Colonic mucosa (tissue), 4 donors: ENCODE measurements at regions not wholly inside any gene's neighbourhood (a gene's known extent, or its start where the extent isn't known, plus 50 kb on each side); places are given as distances from the start of the nearest gene placed in this dataset. TPM values are rescaled to one million over a fixed set of nuclear protein-coding genes. Genes with fewer than 3 reads are reported as not detected.

ENCODE experiments used
- DNase-seq: peaks from one replicate; pipeline ENCODE4 v3.0.0-alpha.2; 2020
- H3K27ac ChIP-seq: fragments of 200-600 bp; one replicate; pipeline ENCODE4 v1.8.0; 2021
- H3K27me3 ChIP-seq: fragments of 200-600 bp; one replicate; pipeline ENCODE4 v1.8.0; 2021
- H3K36me3 ChIP-seq: fragments of 200-600 bp; one replicate; pipeline ENCODE4 v1.8.0; 2021
- H3K4me1 ChIP-seq: fragments of 200-600 bp; one replicate; pipeline ENCODE4 v1.8.0; 2021; ENCODE audit warnings: mild to moderate bottlenecking
- H3K4me3 ChIP-seq: fragments of 200-600 bp; one replicate; pipeline ENCODE4 v1.8.0; 2021
- H3K9ac ChIP-seq, 2 donors: one replicate each; pipeline ENCODE4 v1.7.0; 2013; ENCODE audit warnings: control low read depth in 2 of 2, low read depth in 2 of 2, low read length in 2 of 2
- H3K9me3 ChIP-seq: fragments of 200-600 bp; one replicate; pipeline ENCODE4 v1.8.0; 2021
- CTCF ChIP-seq: fragments of 200-600 bp; IDR thresholded peaks from one replicate; pipeline ENCODE4 v1.8.0; 2022; ENCODE audit warnings: antibody characterized with exemption, mild to moderate bottlenecking
- intact Hi-C: fragments of 100-400 bp; cut with DNase I; formaldehyde crosslinking; loops from one replicate; pipeline ENCODE4 v1.14.1; 2022
- microRNA-seq: library from miRNA; unstranded; fragments of <30 nt; microRNA quantifications from one replicate; pipeline ENCODE4, GENCODE V29; 2019
- donor health status: healthy.
- donor health status: DM: no; HTN: no; CAD: no.
- donor health status: DM: no; HTN: no; CAD: no.

GRCh38 chrX:140948827-140949226, 53.6 kb upstream of the SPANXB1 start:
- no peak overlapping the region for H3K4me3 ChIP-seq
- intact Hi-C loops, result no loop called here

GRCh38 chrX:140949233-140949632, 53.2 kb upstream of the SPANXB1 start:
- no peak for TF ChIP-seq CTCF
- H3K36me3 ChIP-seq, result no peaks in the 10 kb centered on the region
- H3K9ac ChIP-seq, result no peak overlapping the region
- DNase-seq, result no peak
- H3K9me3 ChIP-seq, result peaks cover 4% of the 10 kb centered on the region
- intact Hi-C loops, result no loop called here
- no peaks in the 10 kb centered on the region for H3K27me3 ChIP-seq
- H3K4me1 ChIP-seq, result no peaks in the 10 kb centered on the region
- H3K27ac ChIP-seq, result no peak overlapping the region
- H3K4me3 ChIP-seq, result no peak overlapping the region

More at GRCh38 chrX:140948827-140949226, 53.6 kb upstream of the SPANXB1 start:
- Histone ChIP-seq H3K9ac (no peak overlapping the region), H3K9me3 (peaks cover 4% of the 10 kb centered on the region), H3K27ac (no peak overlapping the region), H3K36me3 (no peaks in the 10 kb centered on the region), H3K27me3 (no peaks in the 10 kb centered on the region), H3K4me1 (no peaks in the 10 kb centered on the region)
- no peak for TF ChIP-seq CTCF
- no peak for DNase-seq

Small RNAs in the stretch of these regions (microRNA-seq; reads per million reads assigned to microRNA genes)
- gene MIR320D2, result not detected
